Breast epithelium (tissue), 3 donors: ENCODE measurements at regions not wholly inside any gene's neighbourhood (a gene's known extent, or its start where the extent isn't known, plus 50 kb on each side); places are given as distances from the start of the nearest gene placed in this dataset.

Experiments used
- CTCF ChIP-seq, 3 donors: fragments of 450-650 bp; IDR thresholded peaks; one replicate each; pipeline ENCODE4 v1.5.1; 2016 to 2017; ENCODE audit warnings: antibody characterized with exemption in 3 of 3, mild to moderate bottlenecking in 3 of 3, moderate library complexity in 3 of 3
- POLR2A ChIP-seq: fragments of 450-650 bp; IDR thresholded peaks from one replicate; pipeline ENCODE4 v1.6.1; 2016; ENCODE audit warnings: antibody characterized with exemption, mild to moderate bottlenecking, moderate library complexity

- TF ChIP-seq CTCF (IDR thresholded peaks at IDR 0.05) = no peak
- TF ChIP-seq POLR2A = no peak
Measured at GRCh38 chr15:29360152-29360551, 90.5 kb upstream of the NSMCE3 start.
